ENCODE measurements at regions not wholly inside any gene's neighbourhood (a gene's known extent, or its start where the extent isn't known, plus 50 kb on each side); places are given as distances from the start of the nearest gene placed in this dataset.

DNA sequence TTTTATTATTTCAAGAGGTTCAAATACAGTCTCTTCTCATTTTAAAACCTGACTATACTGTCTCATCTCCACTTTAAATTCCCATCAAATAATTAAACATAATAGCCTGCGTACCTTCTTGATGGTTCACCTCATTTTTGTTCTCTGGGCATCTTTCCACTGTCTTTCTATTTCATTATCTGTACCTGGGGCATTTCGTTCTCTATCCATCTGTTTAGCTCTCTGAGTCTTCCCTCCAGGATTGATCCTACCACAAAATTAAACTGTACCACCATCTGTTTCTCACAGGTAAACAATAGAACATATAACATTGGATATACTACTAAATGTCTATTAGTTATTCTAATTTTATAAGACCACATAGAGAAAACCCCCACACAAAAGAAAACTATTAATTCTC lies 1331.4 kb downstream of the NSUN3 start:
- H3K4me3 Mint-ChIP-seq (ENCODE audit: low read depth, unreplicated experiment): no peak overlapping the region
- no peak overlapping the region for H3K27ac Mint-ChIP-seq (ENCODE audit: unreplicated experiment)
- intact Hi-C loops (cut with micrococcal nuclease; ENCODE audit: unreplicated experiment): no loop called here
- CTCF ChIA-PET: no interaction called here
- no peaks in the 10 kb centered on the region for H3K27me3 Mint-ChIP-seq (ENCODE audit: unreplicated experiment)
- no peak for DNase-seq
- H3K9me3 Mint-ChIP-seq (ENCODE audit: low read depth, unreplicated experiment): no peaks in the 10 kb centered on the region
- no TSS peak for BruUV-seq (replicated peaks)
- H3K4me1 Mint-ChIP-seq (ENCODE audit: low read depth, unreplicated experiment): no peaks in the 10 kb centered on the region
- no peaks in the 10 kb centered on the region for H3K36me3 Mint-ChIP-seq (ENCODE audit: insufficient read depth, unreplicated experiment)
- TF ChIP-seq, protein P1, sequence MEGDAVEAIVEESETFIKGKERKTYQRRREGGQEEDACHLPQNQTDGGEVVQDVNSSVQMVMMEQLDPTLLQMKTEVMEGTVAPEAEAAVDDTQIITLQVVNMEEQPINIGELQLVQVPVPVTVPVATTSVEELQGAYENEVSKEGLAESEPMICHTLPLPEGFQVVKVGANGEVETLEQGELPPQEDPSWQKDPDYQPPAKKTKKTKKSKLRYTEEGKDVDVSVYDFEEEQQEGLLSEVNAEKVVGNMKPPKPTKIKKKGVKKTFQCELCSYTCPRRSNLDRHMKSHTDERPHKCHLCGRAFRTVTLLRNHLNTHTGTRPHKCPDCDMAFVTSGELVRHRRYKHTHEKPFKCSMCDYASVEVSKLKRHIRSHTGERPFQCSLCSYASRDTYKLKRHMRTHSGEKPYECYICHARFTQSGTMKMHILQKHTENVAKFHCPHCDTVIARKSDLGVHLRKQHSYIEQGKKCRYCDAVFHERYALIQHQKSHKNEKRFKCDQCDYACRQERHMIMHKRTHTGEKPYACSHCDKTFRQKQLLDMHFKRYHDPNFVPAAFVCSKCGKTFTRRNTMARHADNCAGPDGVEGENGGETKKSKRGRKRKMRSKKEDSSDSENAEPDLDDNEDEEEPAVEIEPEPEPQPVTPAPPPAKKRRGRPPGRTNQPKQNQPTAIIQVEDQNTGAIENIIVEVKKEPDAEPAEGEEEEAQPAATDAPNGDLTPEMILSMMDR (IDR thresholded peaks at IDR 0.05; ENCODE audit: unreplicated experiment): no peak

DNA sequence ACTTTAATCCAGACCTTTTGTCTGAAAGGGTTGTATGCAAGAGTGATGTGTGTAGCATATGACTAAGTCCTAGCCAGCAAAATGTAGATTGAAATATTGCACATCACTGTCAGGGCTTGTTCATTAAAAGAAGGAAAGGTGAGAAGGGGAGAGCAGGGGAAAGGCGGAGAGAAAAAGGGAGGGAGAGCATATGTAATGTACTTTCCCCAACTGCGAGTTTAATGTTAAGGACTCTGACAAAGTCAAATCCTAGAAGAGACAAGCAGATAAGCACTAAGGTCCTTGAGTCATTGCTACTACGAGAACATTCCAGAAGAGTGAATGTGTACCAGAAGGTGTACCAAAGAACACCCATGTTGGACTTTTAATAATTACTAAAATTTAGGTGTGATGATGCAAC lies 1336.7 kb downstream of the NSUN3 start:
- CTCF ChIA-PET: no interaction called here
- no peak for DNase-seq
- Mint-ChIP-seq H3K4me3 (ENCODE audit: low read depth, unreplicated experiment) (no peak overlapping the region), H3K27ac (ENCODE audit: unreplicated experiment) (no peak overlapping the region), H3K4me1 (ENCODE audit: low read depth, unreplicated experiment) (peaks cover 8% of the 10 kb centered on the region), H3K27me3 (ENCODE audit: unreplicated experiment) (no peaks in the 10 kb centered on the region), H3K9me3 (ENCODE audit: low read depth, unreplicated experiment) (no peaks in the 10 kb centered on the region), H3K36me3 (ENCODE audit: insufficient read depth, unreplicated experiment) (no peaks in the 10 kb centered on the region)
- TF ChIP-seq, protein P1 (IDR thresholded peaks at IDR 0.05; ENCODE audit: unreplicated experiment): no peak
- no TSS peak for BruUV-seq (replicated peaks)
- intact Hi-C loops (cut with micrococcal nuclease; ENCODE audit: unreplicated experiment): no loop called here

DNA sequence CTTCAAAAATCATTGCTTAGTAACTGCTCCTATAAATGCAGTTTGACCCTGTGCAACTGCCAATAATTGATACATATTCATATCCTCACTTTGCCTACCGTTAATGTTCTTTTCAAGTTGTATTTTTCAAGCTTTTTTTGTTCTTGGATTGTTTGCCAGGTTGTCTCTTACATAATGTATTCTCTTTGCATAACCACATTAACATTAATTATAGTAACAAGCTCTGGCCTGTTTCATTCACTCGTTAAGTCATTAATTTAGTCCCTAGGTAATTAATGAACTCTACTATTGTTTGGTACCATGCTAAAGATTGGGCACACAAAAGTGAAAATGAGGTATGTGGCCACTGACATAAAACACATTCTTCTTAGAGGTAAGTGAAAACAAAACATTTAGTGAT lies 1338.8 kb downstream of the NSUN3 start:
- no peak overlapping the region for H3K27ac Mint-ChIP-seq (ENCODE audit: unreplicated experiment)
- H3K9me3 Mint-ChIP-seq (ENCODE audit: low read depth, unreplicated experiment): no peaks in the 10 kb centered on the region
- TF ChIP-seq, protein P1 (IDR thresholded peaks at IDR 0.05; ENCODE audit: unreplicated experiment): no peak
- intact Hi-C loops (cut with micrococcal nuclease; ENCODE audit: unreplicated experiment): no loop called here
- H3K27me3 Mint-ChIP-seq (ENCODE audit: unreplicated experiment): no peaks in the 10 kb centered on the region
- no TSS peak for BruUV-seq (replicated peaks)
- no peaks in the 10 kb centered on the region for H3K36me3 Mint-ChIP-seq (ENCODE audit: insufficient read depth, unreplicated experiment)
- CTCF ChIA-PET: no interaction called here
- DNase-seq: no peak
- H3K4me1 Mint-ChIP-seq (ENCODE audit: low read depth, unreplicated experiment): peaks cover 8% of the 10 kb centered on the region
- no peak overlapping the region for H3K4me3 Mint-ChIP-seq (ENCODE audit: low read depth, unreplicated experiment)

DNA sequence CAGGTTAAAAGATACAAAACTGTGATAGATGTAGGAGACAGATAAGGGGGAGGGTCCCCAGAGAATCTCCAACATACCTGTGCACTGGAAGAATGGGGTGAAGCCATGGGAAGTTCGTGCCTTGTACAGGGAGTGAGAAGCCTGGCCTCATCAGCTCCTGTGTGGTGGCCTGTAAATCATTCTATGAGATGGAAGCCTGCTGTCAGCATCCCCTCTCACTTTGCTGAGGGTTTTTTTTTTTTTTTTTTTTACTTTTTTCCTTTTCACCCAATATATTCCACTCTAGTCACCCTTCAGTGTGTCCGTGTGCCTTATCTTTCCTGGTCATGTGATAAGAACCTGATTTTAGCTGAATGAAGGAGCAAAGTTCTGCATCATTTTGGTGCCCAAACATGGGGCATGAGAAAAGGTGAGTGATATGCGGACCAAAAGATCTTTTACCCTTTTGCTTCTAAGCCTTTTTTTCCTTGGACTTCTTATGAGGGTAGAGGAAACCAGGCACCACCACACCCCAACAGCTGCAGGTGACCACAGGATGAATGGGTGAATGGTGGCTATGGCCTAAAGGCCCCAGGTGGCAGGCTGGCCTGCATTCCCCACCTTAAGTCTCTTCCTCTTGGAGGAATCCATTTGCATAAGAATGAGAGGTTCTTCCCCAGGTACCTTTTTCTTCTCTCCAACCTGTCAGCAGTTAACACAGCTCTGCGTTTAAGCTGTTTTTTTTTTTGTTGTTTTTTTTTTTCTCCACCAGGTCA lies 1345.0 kb downstream of the NSUN3 start:
- H3K36me3 Mint-ChIP-seq (ENCODE audit: insufficient read depth, unreplicated experiment): no peaks in the 10 kb centered on the region
- intact Hi-C loops (cut with micrococcal nuclease; ENCODE audit: unreplicated experiment): no loop called here
- H3K27ac Mint-ChIP-seq (ENCODE audit: unreplicated experiment): no peak overlapping the region
- H3K4me3 Mint-ChIP-seq (ENCODE audit: low read depth, unreplicated experiment): no peak overlapping the region
- TF ChIP-seq, protein P1 (IDR thresholded peaks at IDR 0.05; ENCODE audit: unreplicated experiment): no peak
- H3K4me1 Mint-ChIP-seq (ENCODE audit: low read depth, unreplicated experiment): peaks cover 8% of the 10 kb centered on the region
- no peaks in the 10 kb centered on the region for H3K27me3 Mint-ChIP-seq (ENCODE audit: unreplicated experiment)
- CTCF ChIA-PET: interaction anchor here (0.7 kb wide), 1 partner anchor 43 kb away, joined by 5 read pairs; no protein-coding TSS in a partner anchor
- no peak for DNase-seq
- H3K9me3 Mint-ChIP-seq (ENCODE audit: low read depth, unreplicated experiment): peaks cover 3% of the 10 kb centered on the region
- BruUV-seq (replicated peaks): no TSS peak
